ENCODE measurements at regions not wholly inside any gene's neighbourhood (a gene's known extent, or its start where the extent isn't known, plus 50 kb on each side); places are given as distances from the start of the nearest gene placed in this dataset.
"Not testable (repeated sequence)": the region's sequence is repeated elsewhere in the genome, so short reads cannot be mapped to it uniquely, and the experiment has no call there.

DNA sequence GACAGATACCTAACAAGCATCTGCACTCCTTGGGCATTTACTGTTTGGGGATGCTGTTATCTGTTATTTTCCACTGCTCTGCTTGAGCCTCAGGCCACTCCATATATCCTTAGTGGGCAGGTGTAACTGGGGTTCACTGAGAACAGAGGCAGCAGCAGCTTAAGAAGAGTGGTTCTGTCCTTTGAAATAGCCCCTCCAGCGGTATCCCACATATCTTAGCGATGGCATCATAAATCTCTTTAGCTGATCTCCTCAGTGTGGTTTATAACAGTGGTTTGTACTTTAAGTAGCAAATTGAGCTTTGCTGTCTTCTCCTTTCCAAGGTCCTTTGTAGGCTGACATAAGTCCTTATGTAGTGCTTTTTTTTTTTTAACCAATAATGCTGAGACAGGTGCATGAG, 79.7 kb upstream of the RPRM start:
- TF ChIP-seq Cebpa-rat (IDR thresholded peaks at IDR 0.05): no peak
- H3K4me1 ChIP-seq: no peaks in the 10 kb centered on the region
- H3K27ac ChIP-seq: no peak overlapping the region
- H3K27me3 ChIP-seq: no peaks in the 10 kb centered on the region
- H3K36me3 ChIP-seq: no peaks in the 10 kb centered on the region
- H3K9me3 ChIP-seq (replicated peaks in 1 of 11): no peaks in the 10 kb centered on the region
- H3K9ac ChIP-seq: no peak overlapping the region
- no peaks in the 10 kb centered on the region; a peak in 1 of 22 replicates for H4K20me1 ChIP-seq
- no peak overlapping the region for H3K4me3 ChIP-seq
- H3K4me2 ChIP-seq: no peak overlapping the region

DNA sequence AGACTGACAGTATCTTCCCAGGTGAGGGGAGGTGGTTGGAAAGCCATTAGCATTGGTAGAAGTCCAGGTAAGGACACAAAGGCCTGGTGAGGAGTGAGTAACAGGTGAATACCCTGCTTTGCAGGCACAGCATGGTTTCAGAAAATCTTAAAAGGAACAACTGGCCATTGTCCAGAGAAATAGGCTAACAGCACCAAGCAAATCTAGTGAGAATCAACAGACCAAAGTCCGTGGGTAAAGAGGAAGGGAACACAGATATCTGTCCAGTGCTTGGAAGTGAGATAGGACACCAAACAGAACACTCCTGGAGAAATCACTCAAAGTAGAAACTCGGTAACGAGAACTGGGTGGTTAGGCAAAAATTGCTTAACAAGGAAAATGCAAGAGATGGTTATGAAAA, 88.8 kb upstream of the RPRM start:
- Histone ChIP-seq H3K27ac (no peak overlapping the region), H3K4me2 (no peak overlapping the region), H3K27me3 (no peaks in the 10 kb centered on the region), H3K9me3 (replicated peaks in 1 of 11) (no peaks in the 10 kb centered on the region), H3K4me3 (no peak overlapping the region), H4K20me1 (no peaks in the 10 kb centered on the region), H3K9ac (no peak overlapping the region), H3K36me3 (no peaks in the 10 kb centered on the region), H3K4me1 (no peaks in the 10 kb centered on the region)
- TF ChIP-seq Cebpa-rat (IDR thresholded peaks at IDR 0.05): no peak

DNA sequence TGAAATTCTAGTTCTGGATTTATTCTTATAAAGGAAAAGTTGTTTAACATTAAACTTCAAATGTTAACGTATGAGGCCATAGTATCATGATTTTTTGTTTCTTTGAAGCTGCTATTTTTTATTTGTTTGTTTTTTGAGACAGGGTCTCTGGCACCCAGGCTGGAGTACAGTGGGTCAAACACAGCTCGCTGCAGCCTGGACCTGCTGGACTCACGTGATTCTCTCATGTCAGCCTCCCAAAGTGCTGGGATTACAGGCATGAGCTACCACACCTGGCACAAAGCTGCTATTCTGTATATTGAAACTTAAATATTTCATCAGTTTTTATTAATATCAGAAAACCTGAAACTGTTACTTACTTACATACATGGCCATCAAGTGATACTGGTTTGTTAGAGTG, 89.5 kb upstream of the RPRM start:
- H3K36me3 ChIP-seq: no peaks in the 10 kb centered on the region
- no peak overlapping the region for H3K9ac ChIP-seq
- H4K20me1 ChIP-seq: no peaks in the 10 kb centered on the region
- H3K4me2 ChIP-seq: no peak overlapping the region
- no peaks in the 10 kb centered on the region for H3K9me3 ChIP-seq (replicated peaks in 1 of 11)
- no peaks in the 10 kb centered on the region for H3K4me1 ChIP-seq
- H3K27ac ChIP-seq: no peak overlapping the region
- H3K4me3 ChIP-seq: no peak overlapping the region
- no peak for TF ChIP-seq Cebpa-rat (IDR thresholded peaks at IDR 0.05)
- H3K27me3 ChIP-seq: no peaks in the 10 kb centered on the region

DNA sequence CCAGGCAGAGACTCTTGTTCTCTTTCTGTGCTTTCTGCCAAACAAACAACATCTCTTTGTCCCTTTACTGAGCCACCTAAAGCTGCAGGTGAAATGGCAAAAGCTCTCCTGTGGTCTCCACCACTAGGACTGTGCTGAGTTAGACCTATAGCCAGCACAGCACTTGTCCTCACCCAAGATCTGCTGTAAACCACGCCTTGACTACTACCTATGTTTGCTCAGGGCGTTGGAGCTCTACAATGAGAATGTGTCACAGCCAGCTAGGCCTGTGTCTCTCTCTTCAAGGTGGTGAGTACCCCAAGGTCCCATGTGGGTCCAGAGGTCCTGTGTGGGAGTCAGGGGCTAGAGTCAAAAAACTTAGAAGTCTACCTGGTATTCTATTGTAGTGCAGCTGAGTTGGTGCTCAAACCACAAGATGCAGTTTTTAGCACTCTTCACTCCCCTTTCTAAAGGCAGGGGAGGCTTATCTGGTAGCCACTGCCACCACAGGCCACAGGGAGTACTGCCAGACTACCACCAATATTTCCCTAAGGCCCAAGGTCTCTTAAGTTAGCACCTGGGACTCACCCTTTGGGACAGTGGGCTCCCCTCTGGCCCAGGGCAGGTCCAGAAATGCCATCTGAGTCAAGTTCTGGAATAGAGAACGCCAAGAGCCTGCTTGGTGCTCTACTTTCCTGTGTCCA, 96.8 kb upstream of the RPRM start:
- H3K9me3 ChIP-seq (replicated peaks in 1 of 11): no peaks in the 10 kb centered on the region
- H3K27me3 ChIP-seq: no peaks in the 10 kb centered on the region
- no peaks in the 10 kb centered on the region for H4K20me1 ChIP-seq
- H3K9ac ChIP-seq: no peak overlapping the region
- no peak overlapping the region for H3K4me2 ChIP-seq
- no peaks in the 10 kb centered on the region for H3K36me3 ChIP-seq
- no peak overlapping the region for H3K27ac ChIP-seq
- no peaks in the 10 kb centered on the region for H3K4me1 ChIP-seq
- TF ChIP-seq Cebpa-rat (IDR thresholded peaks at IDR 0.05): no peak
- no peak overlapping the region for H3K4me3 ChIP-seq

DNA sequence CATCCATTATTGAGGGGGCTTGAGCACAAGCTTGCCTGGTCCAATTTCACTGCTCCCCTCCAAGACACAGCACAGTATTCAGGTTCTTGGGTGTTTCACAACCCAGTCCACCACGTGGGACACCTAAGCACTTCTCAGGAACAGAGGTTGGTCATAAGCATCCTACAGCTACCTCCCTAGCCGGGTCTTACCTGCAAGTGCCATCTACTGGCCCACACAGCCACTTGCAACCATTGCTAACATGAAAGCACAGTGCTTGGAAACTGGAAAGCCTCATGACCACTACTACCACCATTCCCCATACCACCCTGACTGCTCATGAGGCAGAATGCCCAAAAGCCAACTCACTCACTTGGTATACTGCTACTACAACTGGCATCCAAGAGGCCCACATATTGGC, 105.7 kb upstream of the RPRM start:
- H3K9me3 ChIP-seq (replicated peaks in 1 of 11): peaks cover 24 to 37% (median 29%) of the 10 kb centered on the region in 11 experiments
- H3K27me3 ChIP-seq: no peaks in the 10 kb centered on the region
- H3K4me1 ChIP-seq: peaks cover 0 to 13% (median 0%) of the 10 kb centered on the region in 10 experiments; a peak in 3 of 20 replicates
- no peak for TF ChIP-seq Cebpa-rat (IDR thresholded peaks at IDR 0.05)
- H3K9ac ChIP-seq: no peak overlapping the region
- no peaks in the 10 kb centered on the region for H3K36me3 ChIP-seq
- H3K4me3 ChIP-seq: no peak overlapping the region
- H4K20me1 ChIP-seq: no peaks in the 10 kb centered on the region
- H3K4me2 ChIP-seq: no peak overlapping the region
- no peak overlapping the region for H3K27ac ChIP-seq

DNA sequence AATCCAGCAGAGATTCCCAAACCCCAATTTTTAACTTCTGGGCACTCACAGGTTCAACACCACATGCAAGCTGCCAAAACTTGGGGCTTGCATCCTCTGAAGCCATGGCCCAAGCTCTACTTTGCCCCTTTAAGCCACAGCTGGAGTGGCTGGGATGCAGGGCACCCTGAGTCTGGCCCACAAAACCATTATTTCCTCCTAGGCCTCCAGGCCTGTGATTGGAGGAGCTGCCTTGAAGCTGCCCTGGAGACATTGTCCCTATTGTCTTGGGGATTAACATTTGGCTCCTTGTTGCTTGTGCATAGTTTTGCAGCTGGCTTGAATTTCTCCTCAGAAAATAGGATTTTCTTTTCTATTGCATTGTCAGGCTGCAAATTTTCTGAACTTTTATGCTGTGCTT, 109.8 kb upstream of the RPRM start:
- Histone ChIP-seq H3K36me3 (no peaks in the 10 kb centered on the region), H3K27ac (no peak overlapping the region), H3K27me3 (no peaks in the 10 kb centered on the region), H3K9me3 (replicated peaks in 1 of 11) (peaks cover 25 to 42% (median 31%) of the 10 kb centered on the region in 11 experiments), H3K4me1 (peaks cover 0 to 13% (median 0%) of the 10 kb centered on the region in 10 experiments; a peak in 3 of 20 replicates), H3K9ac (no peak overlapping the region), H4K20me1 (no peaks in the 10 kb centered on the region), H3K4me3 (no peak overlapping the region), H3K4me2 (no peak overlapping the region)
- no peak for TF ChIP-seq Cebpa-rat (IDR thresholded peaks at IDR 0.05)

DNA sequence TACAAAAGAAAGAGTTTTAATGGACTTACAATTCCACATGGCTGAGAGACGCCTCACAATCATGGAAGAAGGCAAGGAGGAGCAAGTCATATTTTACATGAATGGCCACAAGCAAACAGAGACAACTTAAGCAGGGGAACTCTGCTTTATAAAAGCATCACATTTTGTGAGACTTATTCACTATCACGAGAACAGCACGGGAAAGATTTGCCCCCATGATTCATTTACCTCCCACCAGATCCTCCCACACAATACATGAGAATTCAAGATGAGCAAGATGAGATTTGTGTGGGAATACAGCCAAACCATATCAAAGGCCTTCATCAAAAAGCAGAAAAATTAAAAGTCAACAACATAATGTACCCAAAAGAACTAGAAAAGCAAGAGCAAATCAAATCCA, 111.0 kb upstream of the RPRM start:
- Histone ChIP-seq H4K20me1 (no peaks in the 10 kb centered on the region), H3K4me3 (no peak overlapping the region), H3K9ac (no peak overlapping the region), H3K36me3 (no peaks in the 10 kb centered on the region), H3K4me1 (peaks cover 0 to 13% (median 0%) of the 10 kb centered on the region in 10 experiments; a peak in 3 of 20 replicates), H3K27me3 (no peaks in the 10 kb centered on the region), H3K9me3 (replicated peaks in 1 of 11) (peaks cover 25 to 35% (median 30%) of the 10 kb centered on the region in 11 experiments), H3K4me2 (no peak overlapping the region), H3K27ac (no peak overlapping the region)
- no peak for TF ChIP-seq Cebpa-rat (IDR thresholded peaks at IDR 0.05)

DNA sequence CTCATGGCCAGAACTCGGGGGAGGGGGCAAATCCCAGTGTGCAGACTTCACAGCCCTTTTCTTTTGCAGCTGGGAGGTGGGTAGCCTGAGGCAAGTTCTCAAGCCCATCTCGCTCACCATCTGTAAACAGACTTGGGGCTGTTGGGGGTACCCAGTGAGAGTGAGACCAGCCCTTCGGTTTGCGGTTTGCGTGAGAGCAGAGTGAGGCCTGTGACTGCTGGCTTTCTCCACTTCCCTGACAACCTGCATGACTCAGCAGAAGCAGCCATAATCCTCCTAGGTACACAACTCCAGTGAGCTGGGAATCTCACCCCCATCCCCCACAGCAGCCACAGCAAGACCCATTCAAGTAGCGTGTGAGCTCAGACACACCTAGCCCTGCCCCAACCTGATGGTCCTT, 114.5 kb upstream of the RPRM start:
- not testable (repeated sequence) for H3K4me3 ChIP-seq, H3K27me3 ChIP-seq, H3K9ac ChIP-seq, H3K4me1 ChIP-seq, H3K27ac ChIP-seq, H3K4me2 ChIP-seq, H3K36me3 ChIP-seq, H4K20me1 ChIP-seq
- peaks cover 12 to 16% (median 15%) of the 10 kb centered on the region in 11 experiments for H3K9me3 ChIP-seq (replicated peaks in 1 of 11)

DNA sequence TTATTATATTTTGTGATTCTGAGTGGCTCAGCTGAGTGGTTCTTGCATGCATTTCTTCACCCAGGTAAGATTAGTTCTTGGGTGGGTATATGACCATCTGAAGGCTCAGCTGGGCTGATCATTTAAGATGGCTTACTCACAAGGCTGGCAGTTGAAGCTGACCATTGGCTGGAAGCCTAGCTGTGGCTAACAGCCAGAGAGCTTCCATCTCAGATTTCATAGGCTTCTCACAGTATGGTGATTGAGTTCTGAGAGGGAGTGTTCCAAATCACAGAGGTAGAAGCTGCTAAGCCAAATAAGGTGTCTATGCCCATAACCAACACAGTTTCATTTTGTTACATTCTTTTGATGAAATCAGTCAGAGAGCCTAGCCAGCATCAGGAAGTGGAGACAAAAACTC, 117.4 kb upstream of the RPRM start:
- H3K4me1 ChIP-seq: no peaks in the 10 kb centered on the region
- TF ChIP-seq Cebpa-rat (IDR thresholded peaks at IDR 0.05): no peak
- no peaks in the 10 kb centered on the region for H3K36me3 ChIP-seq
- H4K20me1 ChIP-seq: no peaks in the 10 kb centered on the region
- H3K9me3 ChIP-seq (replicated peaks in 1 of 11): no peaks in the 10 kb centered on the region
- H3K4me2 ChIP-seq: no peak overlapping the region
- H3K4me3 ChIP-seq: no peak overlapping the region
- no peak overlapping the region for H3K9ac ChIP-seq
- no peak overlapping the region for H3K27ac ChIP-seq
- no peaks in the 10 kb centered on the region for H3K27me3 ChIP-seq

DNA sequence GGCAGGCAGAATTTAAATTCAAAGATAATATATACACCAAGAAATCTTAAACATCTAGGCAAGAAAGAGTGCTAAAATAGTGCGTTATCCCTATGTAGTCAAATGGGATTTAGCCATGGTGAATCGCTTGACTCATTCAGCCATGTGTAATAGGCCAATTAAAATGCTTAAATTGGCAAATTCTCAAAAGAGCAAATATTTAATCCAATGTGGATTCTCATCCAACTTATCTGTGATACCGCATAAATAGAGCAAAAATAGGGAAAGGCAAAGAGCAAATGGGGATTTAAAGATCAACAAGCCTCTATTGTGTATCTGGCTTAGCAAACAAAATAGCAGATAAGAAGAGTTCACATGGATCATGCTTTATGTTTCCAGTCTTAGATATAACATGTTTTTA, 123.2 kb upstream of the RPRM start:
- Histone ChIP-seq H3K4me3 (no peak overlapping the region), H3K27me3 (no peaks in the 10 kb centered on the region), H3K9me3 (replicated peaks in 1 of 11) (no peaks in the 10 kb centered on the region), H3K4me1 (no peaks in the 10 kb centered on the region), H4K20me1 (no peaks in the 10 kb centered on the region), H3K36me3 (no peaks in the 10 kb centered on the region), H3K9ac (no peak overlapping the region), H3K4me2 (no peak overlapping the region), H3K27ac (no peak overlapping the region)
- no peak for TF ChIP-seq Cebpa-rat (IDR thresholded peaks at IDR 0.05)
